H9 (cell line): ENCODE measurements at regions not wholly inside any gene's neighbourhood (a gene's known extent, or its start where the extent isn't known, plus 50 kb on each side); places are given as distances from the start of the nearest gene placed in this dataset.

Source experiments
- DNase-seq: peaks from one replicate; pipeline ENCODE4 v3.0.0-alpha.2; 2017
- H2AFZ ChIP-seq: one replicate; pipeline ENCODE4 v1.6.1; 2013; ENCODE audit warnings: mild to moderate bottlenecking, low read length, control low read depth, moderate library complexity
- H2AK5ac ChIP-seq: 2 replicates; pipeline ENCODE4 v1.6.1; 2013; ENCODE audit warnings: low read length, control low read depth, mixed read lengths; ENCODE audit not compliant: insufficient read length
- H2BK120ac ChIP-seq: one replicate; pipeline ENCODE4 v1.6.1; 2013; ENCODE audit warnings: low read depth, mild to moderate bottlenecking, low read length, control low read depth, inconsistent platforms; ENCODE audit not compliant: poor library complexity, severe bottlenecking
- H2BK12ac ChIP-seq: 2 replicates; pipeline ENCODE4 v1.6.1; 2013; ENCODE audit warnings: low read length, control low read depth, mixed read lengths, low read depth; ENCODE audit not compliant: insufficient read length
- H2BK15ac ChIP-seq: 2 replicates; pipeline ENCODE4 v1.6.1; 2013; ENCODE audit warnings: low read depth, low read length, control low read depth
- H2BK20ac ChIP-seq: one replicate; pipeline ENCODE4 v1.6.1; 2013; ENCODE audit warnings: low read depth, mild to moderate bottlenecking, low read length, control low read depth, inconsistent platforms; ENCODE audit not compliant: poor library complexity, severe bottlenecking
- H2BK5ac ChIP-seq: 2 replicates; pipeline ENCODE4 v1.6.1; 2013; ENCODE audit warnings: low read length, control low read depth, mixed read lengths; ENCODE audit not compliant: insufficient read length
- H3K14ac ChIP-seq: 2 replicates; pipeline ENCODE4 v1.6.1; 2013; ENCODE audit warnings: low read length, control low read depth; ENCODE audit not compliant: insufficient read depth
- H3K18ac ChIP-seq: 2 replicates; pipeline ENCODE4 v1.6.1; 2013; ENCODE audit warnings: low read depth, mild to moderate bottlenecking, mixed read lengths, low read length, control low read depth; ENCODE audit not compliant: insufficient read length
- H3K23ac ChIP-seq: 2 replicates; pipeline ENCODE4 v1.6.1; 2013; ENCODE audit warnings: low read length, control low read depth, mixed read lengths, low read depth; ENCODE audit not compliant: insufficient read length
- H3K23me2 ChIP-seq: 2 replicates; pipeline ENCODE4 v1.6.1; 2013; ENCODE audit warnings: low read depth, mild to moderate bottlenecking, mixed read lengths, low read length, control low read depth; ENCODE audit not compliant: insufficient read length, poor library complexity, severe bottlenecking
- H3K27ac ChIP-seq: 2 replicates; pipeline ENCODE4 v1.5.1; 2013; ENCODE audit warnings: low read length, control low read depth, mixed read lengths, low read depth; ENCODE audit not compliant: insufficient read length
- H3K27me3 ChIP-seq: 2 replicates; pipeline ENCODE4 v1.6.1; 2013; ENCODE audit warnings: low read length, control low read depth, inconsistent platforms; ENCODE audit not compliant: insufficient read depth
- H3K4ac ChIP-seq: 2 replicates; pipeline ENCODE4 v1.6.1; 2013; ENCODE audit warnings: low read depth, mild to moderate bottlenecking, control low read depth, inconsistent platforms, low read length, moderate library complexity
- H3K4me1 ChIP-seq: 2 replicates; pipeline ENCODE4 v1.6.1; 2013; ENCODE audit warnings: low read length, control low read depth, inconsistent platforms; ENCODE audit not compliant: insufficient read depth
- H3K4me2 ChIP-seq: 2 replicates; pipeline ENCODE4 v1.6.1; 2013; ENCODE audit warnings: low read length, control low read depth, mixed read lengths; ENCODE audit not compliant: insufficient read length, insufficient read depth
- H3K56ac ChIP-seq: 2 replicates; pipeline ENCODE4 v1.6.1; 2013; ENCODE audit warnings: low read depth, mild to moderate bottlenecking, mixed read lengths, low read length, control low read depth; ENCODE audit not compliant: insufficient read length
- H3K79me1 ChIP-seq: 2 replicates; pipeline ENCODE4 v1.6.1; 2013; ENCODE audit warnings: low read depth, mild to moderate bottlenecking, moderate library complexity, low read length, control low read depth, inconsistent platforms; ENCODE audit not compliant: insufficient read depth, poor library complexity, severe bottlenecking
- H3K79me2 ChIP-seq: 2 replicates; pipeline ENCODE4 v1.6.1; 2013; ENCODE audit warnings: low read length, control low read depth, inconsistent platforms; ENCODE audit not compliant: insufficient read depth
- H3K9ac ChIP-seq: 2 replicates; pipeline ENCODE4 v1.6.1; 2013; ENCODE audit warnings: low read length, control low read depth, mixed read lengths; ENCODE audit not compliant: insufficient read length; ENCODE audit errors: extremely low read depth
- H3K9me3 ChIP-seq: one replicate; pipeline ENCODE4 v1.6.1; 2013; ENCODE audit warnings: low read depth, low read length, inconsistent platforms; ENCODE audit not compliant: control insufficient read depth
- H3T11ph ChIP-seq: one replicate; pipeline ENCODE4 v1.6.1; 2013; ENCODE audit warnings: mild to moderate bottlenecking, low read length, control low read depth, inconsistent platforms
- H4K20me1 ChIP-seq: one replicate; pipeline ENCODE4 v1.6.1; 2013; ENCODE audit not compliant: control insufficient read depth, insufficient read length, insufficient read depth
- H4K5ac ChIP-seq: 2 replicates; pipeline ENCODE4 v1.6.1; 2013; ENCODE audit warnings: low read depth, mild to moderate bottlenecking, mixed read lengths, low read length, control low read depth; ENCODE audit not compliant: insufficient read length
- H4K8ac ChIP-seq: replicated peaks from 2 replicates; pipeline ENCODE4 v1.6.1; 2013; ENCODE audit warnings: low read length, control low read depth, mixed read lengths, low read depth; ENCODE audit not compliant: insufficient read length
- H4K91ac ChIP-seq: 2 replicates; pipeline ENCODE4 v1.6.1; 2013; ENCODE audit warnings: low read depth, mild to moderate bottlenecking, moderate library complexity, mixed read lengths, low read length, control low read depth; ENCODE audit not compliant: insufficient read length
- H3K27ac Mint-ChIP-seq, 3 experiments: 2 replicates in 2 of 3; 3 replicates in 1 of 3; pipeline ENCODE4 v1.8.0; 2020 to 2021; ENCODE audit warnings: mixed read lengths in 3 of 3, mild to moderate bottlenecking in 1 of 3, moderate library complexity in 1 of 3
- H3K27me3 Mint-ChIP-seq: 2 replicates; pipeline ENCODE4 v1.8.0; 2021; ENCODE audit warnings: low read depth, mild to moderate bottlenecking, moderate library complexity, mixed read lengths
- H3K36me3 Mint-ChIP-seq, 3 experiments: 2 replicates in 2 of 3; 3 replicates in 1 of 3; pipeline ENCODE4 v1.8.0; 2020 to 2021; ENCODE audit warnings: low read depth in 3 of 3, mixed read lengths in 3 of 3; ENCODE audit not compliant: insufficient read depth in 1 of 3
- H3K4me1 Mint-ChIP-seq, 2 experiments: 2 replicates each; pipeline ENCODE4 v1.8.0; 2020; ENCODE audit warnings: mixed read lengths in 2 of 2
- H3K4me3 Mint-ChIP-seq, 2 experiments: 2 replicates in 1 of 2; 3 replicates in 1 of 2; pipeline ENCODE4 v1.8.0; 2020 to 2021; ENCODE audit warnings: mild to moderate bottlenecking in 2 of 2, mixed read lengths in 2 of 2, moderate library complexity in 1 of 2
- H3K9me3 Mint-ChIP-seq, 2 experiments: 2 replicates in 1 of 2; 3 replicates in 1 of 2; pipeline ENCODE4 v1.8.0; 2020; ENCODE audit warnings: mild to moderate bottlenecking in 2 of 2, mixed read lengths in 2 of 2, moderate library complexity in 1 of 2
- TF ChIP-seq, protein P1 (sequence below): fragments of 200-600 bp; sonication (generic); conservative IDR thresholded peaks from 3 replicates; pipeline ENCODE4 v1.8.0; 2021; ENCODE audit warnings: antibody characterized with exemption, mild to moderate bottlenecking

DNA sequence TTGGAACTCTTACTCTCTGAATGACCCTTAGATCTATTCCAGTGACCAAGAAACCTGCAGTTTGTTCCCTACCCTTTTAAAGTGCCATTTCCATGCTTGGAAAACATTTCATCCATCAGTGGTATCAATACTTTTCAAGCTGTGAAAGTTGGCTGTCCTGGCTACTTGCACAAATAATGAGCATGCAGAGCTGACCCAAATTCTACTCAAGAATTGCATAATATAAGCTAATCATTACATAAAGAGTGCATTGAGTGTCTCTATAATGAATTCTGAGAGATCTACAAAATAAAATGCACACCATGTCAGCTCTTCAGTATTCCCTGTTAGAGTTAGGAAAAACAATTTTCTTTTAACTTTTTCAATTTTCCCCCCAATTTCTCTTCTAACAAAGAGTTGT is 181.3 kb upstream of the HS3ST5 start:
- Histone ChIP-seq H4K20me1 (no peaks in the 10 kb centered on the region), H3K23ac (no peak overlapping the region), H2AFZ (no peak overlapping the region), H3K18ac (no peak overlapping the region), H2BK20ac (no peak overlapping the region), H3K27me3 (no peaks in the 10 kb centered on the region), H3K4ac (no peak overlapping the region), H3K79me1 (no peaks in the 10 kb centered on the region), H2BK120ac (no peak overlapping the region), H2BK5ac (no peak overlapping the region), H3T11ph (no peak overlapping the region), H3K9me3 (no peaks in the 10 kb centered on the region), H3K9ac (no peak overlapping the region), H3K56ac (no peak overlapping the region), H4K91ac (no peak overlapping the region), H2BK12ac (no peak overlapping the region), H4K8ac (no peak overlapping the region), H3K4me1 (peaks cover 3% of the 10 kb centered on the region; the same call in 1 of the 2 replicates), H2BK15ac (no peak overlapping the region), H3K14ac (no peak overlapping the region), H3K27ac (no peak overlapping the region), H3K4me2 (no peak overlapping the region), H3K23me2 (no peaks in the 10 kb centered on the region), H2AK5ac (no peak overlapping the region), H4K5ac (no peak overlapping the region), H3K79me2 (no peaks in the 10 kb centered on the region)
- TF ChIP-seq, protein P1, sequence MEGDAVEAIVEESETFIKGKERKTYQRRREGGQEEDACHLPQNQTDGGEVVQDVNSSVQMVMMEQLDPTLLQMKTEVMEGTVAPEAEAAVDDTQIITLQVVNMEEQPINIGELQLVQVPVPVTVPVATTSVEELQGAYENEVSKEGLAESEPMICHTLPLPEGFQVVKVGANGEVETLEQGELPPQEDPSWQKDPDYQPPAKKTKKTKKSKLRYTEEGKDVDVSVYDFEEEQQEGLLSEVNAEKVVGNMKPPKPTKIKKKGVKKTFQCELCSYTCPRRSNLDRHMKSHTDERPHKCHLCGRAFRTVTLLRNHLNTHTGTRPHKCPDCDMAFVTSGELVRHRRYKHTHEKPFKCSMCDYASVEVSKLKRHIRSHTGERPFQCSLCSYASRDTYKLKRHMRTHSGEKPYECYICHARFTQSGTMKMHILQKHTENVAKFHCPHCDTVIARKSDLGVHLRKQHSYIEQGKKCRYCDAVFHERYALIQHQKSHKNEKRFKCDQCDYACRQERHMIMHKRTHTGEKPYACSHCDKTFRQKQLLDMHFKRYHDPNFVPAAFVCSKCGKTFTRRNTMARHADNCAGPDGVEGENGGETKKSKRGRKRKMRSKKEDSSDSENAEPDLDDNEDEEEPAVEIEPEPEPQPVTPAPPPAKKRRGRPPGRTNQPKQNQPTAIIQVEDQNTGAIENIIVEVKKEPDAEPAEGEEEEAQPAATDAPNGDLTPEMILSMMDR, result no peak
- Mint-ChIP-seq H3K4me3 (no peak overlapping the region), H3K9me3 (no peaks in the 10 kb centered on the region), H3K36me3 (no peaks in the 10 kb centered on the region), H3K27me3 (no peaks in the 10 kb centered on the region), H3K27ac (no peak overlapping the region), H3K4me1 (peaks cover 16 to 20% of the 10 kb centered on the region in 2 experiments)
- DNase-seq, result no peak
